Mesothelial cell of epicardium (in vitro differentiated cells): ENCODE measurements at regions not wholly inside any gene's neighbourhood (a gene's known extent, or its start where the extent isn't known, plus 50 kb on each side); places are given as distances from the start of the nearest gene placed in this dataset.

ENCODE experiments used
- DNase-seq, 2 experiments: peaks; one replicate each; pipeline ENCODE4 v3.0.0; 2021; ENCODE audit warnings: low spot score in 2 of 2; ENCODE audit not compliant: unreplicated experiment in 2 of 2
- H3K27ac Mint-ChIP-seq: 2 replicates; pipeline ENCODE4 v1.8.0; 2021; ENCODE audit warnings: mixed read lengths
- H3K27me3 Mint-ChIP-seq: 2 replicates; pipeline ENCODE4 v1.8.0; 2021; ENCODE audit warnings: low read depth, mixed read lengths
- H3K36me3 Mint-ChIP-seq: 2 replicates; pipeline ENCODE4 v1.8.0; 2021; ENCODE audit warnings: mixed read lengths
- H3K4me1 Mint-ChIP-seq: 2 replicates; pipeline ENCODE4 v1.8.0; 2021; ENCODE audit warnings: mixed read lengths
- H3K4me3 Mint-ChIP-seq: 2 replicates; pipeline ENCODE4 v1.8.0; 2021; ENCODE audit warnings: mild to moderate bottlenecking, moderate library complexity, mixed read lengths
- H3K9me3 Mint-ChIP-seq: 2 replicates; pipeline ENCODE4 v1.8.0; 2021; ENCODE audit warnings: mixed read lengths
- TF ChIP-seq, protein P1 (sequence below): fragments of 200-600 bp; sonication (generic); IDR thresholded peaks from one replicate; pipeline ENCODE4 v1.5.0; 2021; ENCODE audit warnings: antibody characterized with exemption; ENCODE audit not compliant: unreplicated experiment

DNA sequence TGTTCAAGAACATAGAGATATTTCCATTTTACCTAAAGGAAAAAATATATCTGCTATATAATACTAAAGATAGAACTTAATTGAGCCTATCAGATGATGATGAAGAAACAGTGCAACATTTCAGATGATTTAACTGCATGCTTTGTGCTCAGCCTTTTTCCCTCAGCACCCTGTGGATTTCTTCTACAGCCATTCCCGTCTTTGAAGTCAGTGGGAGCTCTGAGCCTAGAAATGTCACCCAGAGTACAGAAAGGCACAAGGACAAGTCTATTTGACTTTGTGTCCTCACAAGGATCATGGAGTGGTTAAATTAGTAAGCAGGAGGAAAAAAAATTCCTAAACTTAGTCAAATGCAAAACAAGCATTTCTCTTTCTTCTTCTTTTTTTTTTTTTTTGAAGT lies 994.0 kb upstream of the FLRT2 start:
- H3K4me1 Mint-ChIP-seq, result peaks cover 23% of the 10 kb centered on the region
- no peak overlapping the region for H3K27ac Mint-ChIP-seq
- H3K9me3 Mint-ChIP-seq, result no peaks in the 10 kb centered on the region
- no peaks in the 10 kb centered on the region for H3K36me3 Mint-ChIP-seq
- H3K27me3 Mint-ChIP-seq, result no peaks in the 10 kb centered on the region
- no peak overlapping the region for H3K4me3 Mint-ChIP-seq
- DNase-seq, result no peak
- TF ChIP-seq, protein P1, sequence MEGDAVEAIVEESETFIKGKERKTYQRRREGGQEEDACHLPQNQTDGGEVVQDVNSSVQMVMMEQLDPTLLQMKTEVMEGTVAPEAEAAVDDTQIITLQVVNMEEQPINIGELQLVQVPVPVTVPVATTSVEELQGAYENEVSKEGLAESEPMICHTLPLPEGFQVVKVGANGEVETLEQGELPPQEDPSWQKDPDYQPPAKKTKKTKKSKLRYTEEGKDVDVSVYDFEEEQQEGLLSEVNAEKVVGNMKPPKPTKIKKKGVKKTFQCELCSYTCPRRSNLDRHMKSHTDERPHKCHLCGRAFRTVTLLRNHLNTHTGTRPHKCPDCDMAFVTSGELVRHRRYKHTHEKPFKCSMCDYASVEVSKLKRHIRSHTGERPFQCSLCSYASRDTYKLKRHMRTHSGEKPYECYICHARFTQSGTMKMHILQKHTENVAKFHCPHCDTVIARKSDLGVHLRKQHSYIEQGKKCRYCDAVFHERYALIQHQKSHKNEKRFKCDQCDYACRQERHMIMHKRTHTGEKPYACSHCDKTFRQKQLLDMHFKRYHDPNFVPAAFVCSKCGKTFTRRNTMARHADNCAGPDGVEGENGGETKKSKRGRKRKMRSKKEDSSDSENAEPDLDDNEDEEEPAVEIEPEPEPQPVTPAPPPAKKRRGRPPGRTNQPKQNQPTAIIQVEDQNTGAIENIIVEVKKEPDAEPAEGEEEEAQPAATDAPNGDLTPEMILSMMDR, result no peak

DNA sequence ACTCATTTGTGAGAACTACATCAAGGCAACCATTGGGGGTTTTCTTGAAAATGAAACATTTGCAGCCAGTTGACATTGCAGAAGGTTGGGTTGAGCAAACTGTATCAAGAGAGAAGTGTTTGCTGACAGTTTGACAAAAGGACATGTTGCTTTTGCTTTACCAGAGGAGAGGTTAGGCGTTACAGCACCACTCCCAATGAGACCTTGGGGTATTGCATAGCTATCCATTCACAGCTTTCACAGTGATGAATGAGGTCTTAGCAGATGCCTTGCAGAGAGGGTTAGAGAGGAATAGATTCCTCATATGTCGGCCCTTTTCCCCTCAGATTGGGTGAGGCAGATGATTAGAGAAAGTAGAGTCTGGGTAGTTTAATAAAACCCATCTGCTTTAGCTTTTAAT lies 988.9 kb upstream of the FLRT2 start:
- TF ChIP-seq, protein P1, result no peak
- no peak for DNase-seq
- Mint-ChIP-seq H3K4me3 (no peak overlapping the region), H3K4me1 (peaks cover 7% of the 10 kb centered on the region), H3K36me3 (no peaks in the 10 kb centered on the region), H3K9me3 (no peaks in the 10 kb centered on the region), H3K27me3 (no peaks in the 10 kb centered on the region), H3K27ac (no peak overlapping the region)

DNA sequence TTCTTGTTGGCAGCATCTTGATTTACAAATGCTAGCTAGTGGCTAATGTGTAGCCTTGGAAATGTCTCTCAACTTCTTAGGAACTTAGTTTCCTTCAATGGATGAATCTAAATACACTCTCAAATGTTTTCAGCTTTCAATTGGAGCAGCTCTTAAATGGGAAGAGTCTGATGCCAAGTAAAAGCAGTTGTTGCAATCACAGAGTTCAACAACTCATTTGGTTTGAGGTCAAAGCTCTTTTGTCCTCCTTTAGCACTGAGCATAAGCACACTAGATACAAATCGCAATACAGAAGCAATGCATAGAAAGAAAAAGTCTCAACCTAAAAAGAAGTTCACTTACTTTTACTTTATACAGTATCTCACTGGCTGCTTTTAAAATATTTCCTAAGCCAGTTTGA lies 986.1 kb upstream of the FLRT2 start:
- H3K4me1 Mint-ChIP-seq, result peaks cover 2% of the 10 kb centered on the region
- TF ChIP-seq, protein P1, result no peak
- no peak overlapping the region for H3K27ac Mint-ChIP-seq
- DNase-seq, result no peak
- no peaks in the 10 kb centered on the region for H3K27me3 Mint-ChIP-seq
- H3K36me3 Mint-ChIP-seq, result no peaks in the 10 kb centered on the region
- no peak overlapping the region for H3K4me3 Mint-ChIP-seq
- H3K9me3 Mint-ChIP-seq, result peaks cover 2% of the 10 kb centered on the region

DNA sequence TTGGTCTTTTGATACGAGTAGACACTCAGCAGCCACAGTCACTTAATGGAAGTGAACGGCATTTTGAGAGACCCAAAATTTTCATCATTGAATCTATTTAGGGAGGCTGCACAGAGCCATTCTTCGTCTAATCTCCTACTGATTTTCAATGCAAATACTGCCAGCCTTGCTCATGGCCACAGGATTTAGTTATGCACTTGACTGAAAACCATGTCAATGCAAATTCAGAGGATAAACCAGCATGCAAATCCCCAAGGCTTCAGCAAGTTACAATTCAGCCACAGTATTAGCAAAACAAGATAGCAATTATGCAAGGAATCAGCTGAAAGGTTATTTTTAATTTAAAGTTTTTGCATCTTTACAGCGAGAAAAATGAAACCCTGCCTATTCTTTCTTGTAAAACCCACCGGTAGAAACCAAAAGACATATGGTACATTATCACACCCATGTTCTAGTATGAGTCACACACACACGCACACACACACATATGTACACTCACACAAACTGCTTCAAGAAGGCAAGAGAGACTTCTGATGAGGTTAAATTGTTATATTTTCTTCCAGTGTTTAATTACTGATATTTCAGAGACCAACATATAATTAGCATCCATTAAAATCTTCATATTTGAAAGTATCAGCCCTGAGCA lies 985.3 kb upstream of the FLRT2 start:
- Mint-ChIP-seq H3K9me3 (peaks cover 5% of the 10 kb centered on the region), H3K27me3 (no peaks in the 10 kb centered on the region), H3K4me3 (no peak overlapping the region), H3K4me1 (peaks cover 2% of the 10 kb centered on the region), H3K27ac (no peak overlapping the region), H3K36me3 (no peaks in the 10 kb centered on the region)
- TF ChIP-seq, protein P1, result no peak
- no peak for DNase-seq

DNA sequence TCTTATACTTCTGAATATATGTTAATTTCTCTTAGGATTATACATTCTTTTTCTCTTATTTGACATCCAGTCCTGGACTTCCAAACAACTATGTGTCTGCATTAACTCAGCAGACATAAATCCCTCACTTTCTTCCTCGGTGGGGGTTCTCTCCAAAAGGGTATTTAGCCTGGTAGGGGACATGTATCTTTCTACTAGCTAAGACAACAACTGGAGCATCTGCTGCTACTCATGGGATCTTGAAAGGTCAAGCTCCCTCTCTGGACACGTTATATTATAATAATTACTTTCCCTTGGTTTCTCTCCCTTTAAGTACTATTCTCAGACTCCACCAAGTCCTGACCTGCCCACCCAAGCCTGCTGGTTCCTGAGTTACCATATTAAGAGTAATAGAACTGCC lies 983.7 kb upstream of the FLRT2 start:
- Mint-ChIP-seq H3K27ac (no peak overlapping the region), H3K4me3 (no peak overlapping the region), H3K9me3 (peaks cover 5% of the 10 kb centered on the region), H3K27me3 (no peaks in the 10 kb centered on the region), H3K4me1 (peaks cover 2% of the 10 kb centered on the region), H3K36me3 (no peaks in the 10 kb centered on the region)
- DNase-seq, result no peak
- TF ChIP-seq, protein P1, result no peak

DNA sequence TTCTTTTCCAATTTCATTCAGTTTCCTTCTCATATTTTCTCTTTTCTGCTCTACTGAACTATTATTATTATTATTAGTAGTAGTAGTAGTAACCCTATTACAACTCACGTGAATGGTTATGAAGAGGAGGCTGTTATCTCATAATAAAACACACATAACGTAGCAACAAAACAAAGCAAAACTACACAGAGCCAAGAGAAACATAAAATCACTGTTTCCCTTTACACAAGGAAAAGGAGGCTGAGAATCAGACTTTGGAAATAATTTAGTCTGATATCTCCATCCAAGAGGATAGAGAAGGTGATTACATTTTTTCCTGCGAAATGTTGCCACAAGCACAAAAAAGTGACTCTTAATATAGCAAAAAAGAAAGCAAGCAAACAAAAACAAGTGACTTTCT lies 975.8 kb upstream of the FLRT2 start:
- no peak for DNase-seq
- Mint-ChIP-seq H3K9me3 (peaks cover 24% of the 10 kb centered on the region), H3K27me3 (no peaks in the 10 kb centered on the region), H3K36me3 (peaks cover 4% of the 10 kb centered on the region), H3K27ac (no peak overlapping the region), H3K4me3 (no peak overlapping the region), H3K4me1 (no peaks in the 10 kb centered on the region)
- TF ChIP-seq, protein P1, result no peak
